Activated T-cell treated with anti-CD3 and anti-CD28 coated beads, Interleukin-2, amount 50 U/mL, for 72 hours (primary cell): ENCODE measurements at regions not wholly inside any gene's neighbourhood (a gene's known extent, or its start where the extent isn't known, plus 50 kb on each side); places are given as distances from the start of the nearest gene placed in this dataset.

Source experiments
- ATAC-seq, 2 donors: fragments of 150-1000 bp; cut with Tn5 transposase; replicated peaks in 1 of 2; 2 replicates each; pipeline ENCODE4 v1.10.0; 2021; ENCODE audit warnings: moderate library complexity in 2 of 2, mild to moderate bottlenecking in 1 of 2
- DNase-seq, 2 donors: peaks; one replicate each; pipeline ENCODE4 v3.0.0; 2021 to 2022; ENCODE audit warnings: mixed read lengths in 1 of 2
- H3K27ac Mint-ChIP-seq: one replicate; pipeline ENCODE4 v1.8.0; 2022; ENCODE audit warnings: mild to moderate bottlenecking, moderate library complexity, mixed read lengths
- H3K27me3 Mint-ChIP-seq: one replicate; pipeline ENCODE4 v1.8.0; 2022; ENCODE audit warnings: low read depth, mixed read lengths
- H3K36me3 Mint-ChIP-seq, 2 donors: one replicate each; pipeline ENCODE4 v1.8.0; 2022; ENCODE audit warnings: mixed read lengths in 2 of 2, mild to moderate bottlenecking in 1 of 2; ENCODE audit not compliant: insufficient read depth in 2 of 2
- H3K4me1 Mint-ChIP-seq: one replicate; pipeline ENCODE4 v1.8.0; 2022; ENCODE audit warnings: low read depth, mixed read lengths
- H3K4me3 Mint-ChIP-seq, 2 donors: one replicate each; pipeline ENCODE4 v1.8.0; 2022; ENCODE audit warnings: mild to moderate bottlenecking in 2 of 2, mixed read lengths in 2 of 2, moderate library complexity in 2 of 2
- H3K9me3 Mint-ChIP-seq, 2 donors: one replicate each; pipeline ENCODE4 v1.8.0; 2022; ENCODE audit warnings: mixed read lengths in 2 of 2

DNA sequence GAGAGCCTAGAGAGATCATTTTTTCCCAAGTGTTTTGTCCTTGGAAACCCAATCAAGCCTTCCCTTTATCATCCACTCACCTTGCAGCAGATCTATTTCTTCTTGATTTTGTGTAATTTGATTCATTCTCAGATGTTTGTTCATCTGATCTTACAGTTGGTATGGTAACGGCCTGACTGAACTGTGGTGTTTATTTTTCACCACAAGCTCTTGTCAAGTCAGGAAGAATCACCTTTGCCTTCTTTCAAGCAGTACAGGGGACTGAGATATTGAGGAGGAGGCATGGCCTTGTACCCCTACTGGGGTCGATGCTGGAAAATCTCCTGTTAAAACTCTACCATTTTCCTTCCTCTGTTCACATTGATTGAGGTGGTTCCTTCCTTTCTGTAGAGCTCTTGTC lies 361.4 kb upstream of the CFAP20DC start:
- DNase-seq, result no peak
- ATAC-seq, result peak in 1 of 2 donors; percentile 51

DNA sequence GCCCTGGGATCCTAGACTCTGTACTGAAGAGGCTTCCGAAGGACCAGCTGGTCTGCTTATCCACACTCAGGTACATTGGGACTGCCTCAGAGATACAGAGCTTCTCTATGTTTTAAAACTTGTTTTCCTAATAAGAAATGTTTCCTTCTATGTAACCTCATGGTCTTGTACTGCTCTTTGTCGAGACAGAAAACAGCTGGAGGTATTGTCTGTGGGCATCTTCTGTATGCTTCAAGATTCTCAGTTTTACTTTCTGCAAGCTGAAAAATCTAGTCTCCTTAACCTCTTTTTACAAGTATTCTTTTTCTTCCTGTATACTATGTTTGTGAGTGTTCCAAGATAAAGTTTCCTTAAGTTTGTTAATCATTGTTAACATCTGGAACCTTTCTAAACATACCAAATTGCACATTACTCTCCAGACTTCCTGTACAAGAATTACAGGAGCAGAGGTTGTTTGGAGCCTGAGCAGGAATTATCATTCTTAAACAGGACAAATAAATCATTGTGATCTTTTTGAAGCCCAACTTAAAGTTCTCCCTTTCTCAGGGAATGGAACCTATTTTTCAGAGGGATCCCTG lies 358.3 kb upstream of the CFAP20DC start:
- Mint-ChIP-seq H3K27ac (peak overlapping the region; percentile 21), H3K4me3 (no peak overlapping the region), H3K4me1 (peaks cover 23% of the 10 kb centered on the region), H3K36me3 (no peaks in the 10 kb centered on the region), H3K27me3 (no peaks in the 10 kb centered on the region), H3K9me3 (peaks cover 0 to 2% of the 10 kb centered on the region in 2 donors)
- ATAC-seq (no peak), DNase-seq (no peak)

More for the DNA sequence above, 361.4 kb upstream of the CFAP20DC start:
- Mint-ChIP-seq H3K36me3 (peaks cover 0 to 3% of the 10 kb centered on the region in 2 donors), H3K9me3 (peaks cover 2% of the 10 kb centered on the region in 2 donors), H3K4me1 (peaks cover 23% of the 10 kb centered on the region), H3K4me3 (no peak overlapping the region), H3K27me3 (peaks cover 8% of the 10 kb centered on the region), H3K27ac (no peak overlapping the region)

DNA sequence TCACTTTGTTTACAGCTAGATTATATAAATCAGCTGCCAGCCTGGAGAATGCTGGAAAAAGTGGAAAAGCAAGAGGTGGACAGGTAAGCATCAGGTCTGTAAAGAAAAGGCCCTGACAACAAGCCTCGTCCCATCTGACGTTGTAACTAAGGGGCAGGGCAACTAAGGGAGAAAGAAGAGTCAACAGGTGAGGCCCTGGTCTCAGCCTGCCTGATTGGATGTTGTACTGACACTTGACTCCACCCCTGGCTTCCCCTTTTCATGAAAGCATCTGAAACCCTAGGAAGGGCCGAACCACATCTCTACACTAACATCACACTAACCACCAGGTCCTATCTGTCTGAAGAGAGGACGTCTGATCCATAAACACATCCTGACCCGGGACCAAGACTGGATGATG lies 357.6 kb upstream of the CFAP20DC start:
- Mint-ChIP-seq H3K27me3 (no peaks in the 10 kb centered on the region), H3K4me3 (peak overlapping the region; percentile 12 to 24), H3K4me1 (peaks cover 23% of the 10 kb centered on the region), H3K27ac (peak overlapping the region; percentile 33), H3K9me3 (peaks cover 0 to 2% of the 10 kb centered on the region in 2 donors), H3K36me3 (no peaks in the 10 kb centered on the region)
- DNase-seq (no peak), ATAC-seq (no peak)

DNA sequence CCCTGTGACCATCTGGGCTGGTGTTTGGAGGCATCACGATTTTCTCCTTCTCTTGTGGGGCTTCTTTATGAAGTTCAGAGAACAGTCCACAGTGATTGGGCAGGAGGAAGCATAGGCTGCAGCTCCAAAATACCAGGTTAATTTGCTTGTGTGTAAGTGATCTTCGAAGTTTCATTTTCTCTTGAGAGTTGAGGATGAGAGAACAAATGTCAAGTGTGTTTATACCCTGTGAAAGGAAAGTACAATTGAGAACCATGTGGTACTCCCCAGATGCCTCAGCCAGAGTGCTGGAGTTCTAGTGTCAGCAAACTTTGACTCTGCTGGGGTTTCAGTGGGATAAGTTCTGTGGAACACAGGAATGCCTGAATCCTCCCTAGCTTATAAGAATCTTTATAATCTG lies 357.1 kb upstream of the CFAP20DC start:
- no peaks in the 10 kb centered on the region for H3K27me3 Mint-ChIP-seq
- DNase-seq (no peak), ATAC-seq (peak; percentile 40 to 56)
- H3K4me3 Mint-ChIP-seq, result peak overlapping the region; percentile 12 to 24
- H3K27ac Mint-ChIP-seq, result no peak overlapping the region
- no peaks in the 10 kb centered on the region for H3K36me3 Mint-ChIP-seq
- peaks cover 0 to 2% of the 10 kb centered on the region in 2 donors for H3K9me3 Mint-ChIP-seq
- H3K4me1 Mint-ChIP-seq, result peaks cover 23% of the 10 kb centered on the region

DNA sequence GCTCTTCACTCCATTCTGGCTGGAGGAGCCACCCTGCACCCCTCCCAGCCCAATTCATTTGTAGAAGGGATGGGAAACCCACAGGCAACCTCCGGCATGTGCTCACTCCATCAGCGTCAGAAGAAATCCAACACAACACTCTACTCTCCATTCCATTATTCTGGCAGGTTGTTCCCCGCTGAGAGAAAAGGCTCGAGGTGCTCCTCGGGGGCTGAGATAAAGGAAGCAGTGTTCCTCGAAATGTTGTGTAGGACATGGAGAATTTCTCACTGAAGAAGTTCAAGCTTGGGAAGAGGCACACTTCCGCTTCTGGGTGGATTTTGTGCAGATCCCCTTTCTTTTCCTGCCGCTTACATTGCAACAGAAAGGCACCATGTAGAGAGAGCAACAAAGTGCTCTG lies 355.0 kb upstream of the CFAP20DC start:
- Mint-ChIP-seq H3K27ac (no peak overlapping the region), H3K4me3 (no peak overlapping the region), H3K9me3 (no peaks in the 10 kb centered on the region), H3K36me3 (peaks cover 0 to 2% of the 10 kb centered on the region in 2 donors), H3K4me1 (peaks cover 23% of the 10 kb centered on the region), H3K27me3 (no peaks in the 10 kb centered on the region)
- ATAC-seq (no peak), DNase-seq (no peak)

DNA sequence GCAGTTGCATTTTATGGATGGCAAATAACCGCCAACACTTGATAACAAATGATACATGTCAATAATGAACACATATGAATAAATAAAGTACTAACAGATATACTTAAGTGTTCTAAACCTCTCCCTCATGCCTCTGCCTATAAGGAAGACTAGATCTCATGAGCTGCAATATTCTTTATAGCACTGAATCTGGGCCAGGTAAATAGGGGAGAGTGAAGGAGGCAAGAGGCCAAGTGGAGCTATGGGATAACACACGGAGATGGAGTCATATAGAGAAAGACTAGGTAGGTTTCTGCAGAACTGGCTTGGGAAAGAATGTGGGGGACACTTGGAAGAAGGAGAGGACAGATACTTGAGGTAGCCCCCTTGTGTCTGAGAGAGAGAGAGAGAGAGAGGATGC lies 354.2 kb upstream of the CFAP20DC start:
- Mint-ChIP-seq H3K27me3 (no peaks in the 10 kb centered on the region), H3K4me3 (no peak overlapping the region), H3K36me3 (peaks cover 0 to 2% of the 10 kb centered on the region in 2 donors), H3K4me1 (peaks cover 23% of the 10 kb centered on the region), H3K27ac (no peak overlapping the region), H3K9me3 (no peaks in the 10 kb centered on the region)
- no peak for DNase-seq
- ATAC-seq, result no peak

DNA sequence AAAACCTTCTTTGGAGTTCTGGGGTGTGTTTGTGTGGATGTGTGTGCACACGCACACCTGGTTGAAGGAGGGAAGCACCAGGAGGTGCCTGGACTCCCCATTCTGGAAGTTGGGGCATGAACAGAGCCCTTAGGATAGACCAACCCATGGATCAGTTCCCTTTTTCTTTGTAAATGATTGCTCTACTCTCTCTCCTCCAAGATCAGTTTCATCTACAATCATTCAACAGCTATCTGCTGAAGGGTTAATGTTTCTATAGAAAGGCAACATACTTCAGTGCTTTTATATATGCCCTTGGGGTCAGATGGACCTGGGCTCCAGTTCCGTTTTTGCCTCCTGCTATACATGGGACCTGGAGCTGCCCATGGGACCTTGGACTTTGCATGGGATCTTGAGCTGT lies 352.1 kb upstream of the CFAP20DC start:
- Mint-ChIP-seq H3K4me1 (peaks cover 5% of the 10 kb centered on the region), H3K36me3 (peaks cover 0 to 5% of the 10 kb centered on the region in 2 donors), H3K27me3 (no peaks in the 10 kb centered on the region), H3K9me3 (no peaks in the 10 kb centered on the region), H3K27ac (no peak overlapping the region), H3K4me3 (no peak overlapping the region)
- DNase-seq, result no peak
- no peak for ATAC-seq

DNA sequence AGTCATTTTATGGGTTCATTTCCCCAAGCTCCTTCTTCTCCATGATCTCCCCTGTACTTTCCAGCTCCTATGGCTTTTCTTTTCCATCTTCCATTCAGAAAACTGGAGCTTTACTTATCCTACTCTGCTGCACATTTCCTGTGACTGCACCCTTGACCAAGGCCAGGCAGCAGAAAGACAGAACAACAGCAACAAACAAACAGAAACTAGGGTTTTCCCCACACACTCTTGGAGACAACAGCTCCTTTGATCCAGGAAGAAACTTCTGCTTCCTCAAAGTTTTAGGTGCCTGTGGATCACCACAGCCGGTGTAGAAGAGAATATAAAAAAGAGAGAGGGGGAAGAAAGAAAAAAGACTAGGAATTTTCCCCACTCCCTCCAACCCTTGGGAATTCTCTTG lies 342.3 kb upstream of the CFAP20DC start:
- no peaks in the 10 kb centered on the region for H3K27me3 Mint-ChIP-seq
- no peak for ATAC-seq
- H3K27ac Mint-ChIP-seq, result no peak overlapping the region
- H3K9me3 Mint-ChIP-seq, result peaks cover 4 to 6% of the 10 kb centered on the region in 2 donors
- peaks cover 40% of the 10 kb centered on the region for H3K4me1 Mint-ChIP-seq
- no peak overlapping the region for H3K4me3 Mint-ChIP-seq
- peaks cover 2 to 6% of the 10 kb centered on the region in 2 donors for H3K36me3 Mint-ChIP-seq
- DNase-seq, result no peak

DNA sequence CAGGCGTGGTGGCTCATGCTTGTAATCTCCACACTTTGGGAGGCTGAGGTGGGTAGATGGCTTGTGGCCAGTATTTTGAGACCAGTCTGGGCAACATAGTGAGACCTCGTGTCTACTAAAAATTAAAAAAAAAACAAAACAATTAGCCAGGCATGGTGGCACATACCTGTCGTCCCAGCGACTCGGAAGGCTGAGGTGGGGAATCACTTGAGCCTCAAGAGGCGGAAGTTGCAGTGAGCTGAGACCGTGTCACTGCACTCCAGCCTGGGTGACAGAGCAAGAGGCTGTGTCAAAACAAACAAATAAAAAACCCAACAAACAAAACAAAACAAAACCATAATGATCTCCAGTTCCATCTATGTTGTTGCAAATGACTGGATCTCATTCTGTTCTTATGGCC lies 341.3 kb upstream of the CFAP20DC start:
- Mint-ChIP-seq H3K4me3 (no peak overlapping the region), H3K27me3 (no peaks in the 10 kb centered on the region), H3K27ac (no peak overlapping the region), H3K9me3 (peaks cover under 1 to 3% of the 10 kb centered on the region in 2 donors), H3K4me1 (peaks cover 49% of the 10 kb centered on the region), H3K36me3 (peaks cover 2% of the 10 kb centered on the region in 2 donors)
- DNase-seq, result no peak
- ATAC-seq, result no peak

DNA sequence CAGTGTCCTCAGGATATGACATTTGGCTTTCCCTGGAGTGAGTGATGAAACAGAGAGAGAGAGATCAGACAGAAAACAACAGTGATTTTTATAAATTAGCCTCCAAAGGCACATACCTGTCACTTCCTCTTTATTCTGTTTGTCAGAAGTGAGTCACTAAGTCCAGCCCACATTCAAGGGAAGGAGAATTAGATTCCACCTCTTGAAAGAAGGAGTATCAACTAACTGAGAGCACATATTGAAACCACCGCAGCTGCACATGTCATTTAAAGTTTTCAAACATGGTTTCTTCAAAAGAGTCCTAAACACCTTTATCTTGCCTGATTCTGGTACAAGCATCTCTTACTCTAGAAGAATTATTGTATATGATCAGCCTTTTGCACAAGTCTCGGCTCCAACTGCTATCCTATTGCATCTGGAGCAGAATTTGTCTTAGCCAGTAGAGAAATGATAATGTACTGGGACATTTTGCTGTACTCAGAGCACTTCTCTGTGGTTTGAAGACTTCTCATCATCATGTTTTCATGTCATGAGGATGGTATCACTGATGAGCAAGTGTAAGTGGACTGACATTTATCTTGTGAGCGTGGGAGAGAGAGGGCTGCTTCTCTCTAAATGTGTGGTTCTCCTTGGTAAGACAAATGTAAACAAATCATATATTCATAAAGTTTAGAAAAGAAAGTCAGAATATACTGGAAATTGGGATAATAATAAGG lies 338.9 kb upstream of the CFAP20DC start:
- peaks cover 2 to 5% of the 10 kb centered on the region in 2 donors for H3K36me3 Mint-ChIP-seq
- peaks cover 74% of the 10 kb centered on the region for H3K4me1 Mint-ChIP-seq

DNA sequence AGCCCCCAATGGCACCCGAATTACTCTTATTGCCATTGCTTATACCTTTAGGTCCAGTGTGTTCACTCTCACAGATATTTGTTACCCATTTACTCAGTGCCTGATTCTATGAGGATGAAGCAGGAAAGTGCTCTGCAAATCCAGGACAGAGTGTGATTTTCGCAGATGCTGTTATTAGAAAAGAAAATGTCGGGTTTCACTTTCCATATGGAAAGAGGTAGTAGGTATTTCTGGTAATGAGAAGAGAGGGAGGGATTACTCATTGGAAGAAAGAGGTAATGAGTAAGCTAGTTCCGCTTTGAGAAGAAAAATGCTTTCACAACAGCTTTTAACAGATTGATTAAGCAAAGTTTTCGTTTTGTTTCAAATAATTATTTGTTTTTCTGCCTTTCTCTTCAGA lies 336.3 kb upstream of the CFAP20DC start:
- Mint-ChIP-seq H3K36me3 (peaks cover 2 to 3% of the 10 kb centered on the region in 2 donors), H3K27me3 (no peaks in the 10 kb centered on the region), H3K27ac (peak overlapping the region; percentile 64), H3K4me1 (peaks cover 89% of the 10 kb centered on the region), H3K4me3 (peak overlapping the region; percentile 11 to 84), H3K9me3 (peaks cover 2% of the 10 kb centered on the region in 2 donors)
- DNase-seq (no peak), ATAC-seq (peak; percentile 21 to 37)

More for the DNA sequence above, 338.9 kb upstream of the CFAP20DC start:
- peaks cover 2% of the 10 kb centered on the region in 2 donors for H3K9me3 Mint-ChIP-seq
- DNase-seq (peak; percentile 31 to 43), ATAC-seq (peak; percentile 91)
- H3K27me3 Mint-ChIP-seq, result no peaks in the 10 kb centered on the region
- H3K27ac Mint-ChIP-seq, result peak overlapping the region; percentile 95
- peak overlapping the region; percentile 79 for H3K4me3 Mint-ChIP-seq

DNA sequence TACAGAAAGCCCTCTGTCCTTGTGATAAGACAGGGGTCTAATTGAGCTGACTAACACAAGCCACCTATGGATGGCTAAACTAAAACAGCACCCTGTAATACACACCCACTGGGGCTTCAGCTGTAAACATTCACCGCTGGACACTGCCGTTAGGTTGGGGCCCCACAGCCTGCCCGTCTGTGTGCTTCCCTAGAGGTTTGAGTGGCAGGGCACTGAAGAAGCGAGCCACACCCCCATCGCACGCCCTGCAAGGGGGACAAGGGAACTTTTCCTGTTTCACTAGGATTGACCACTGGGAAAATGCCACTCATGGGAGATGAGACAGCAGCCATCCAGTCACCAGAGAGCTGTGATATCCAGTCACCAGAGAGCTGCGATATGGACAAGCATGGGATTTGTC lies 335.7 kb upstream of the CFAP20DC start:
- Mint-ChIP-seq H3K4me1 (peaks cover 93% of the 10 kb centered on the region), H3K27me3 (no peaks in the 10 kb centered on the region), H3K4me3 (peak overlapping the region in 1 of 2 donors; percentile 84), H3K27ac (peak overlapping the region; percentile 64), H3K36me3 (peaks cover 2 to 3% of the 10 kb centered on the region in 2 donors), H3K9me3 (peaks cover 2% of the 10 kb centered on the region in 2 donors)
- DNase-seq, result no peak
- ATAC-seq, result no peak

DNA sequence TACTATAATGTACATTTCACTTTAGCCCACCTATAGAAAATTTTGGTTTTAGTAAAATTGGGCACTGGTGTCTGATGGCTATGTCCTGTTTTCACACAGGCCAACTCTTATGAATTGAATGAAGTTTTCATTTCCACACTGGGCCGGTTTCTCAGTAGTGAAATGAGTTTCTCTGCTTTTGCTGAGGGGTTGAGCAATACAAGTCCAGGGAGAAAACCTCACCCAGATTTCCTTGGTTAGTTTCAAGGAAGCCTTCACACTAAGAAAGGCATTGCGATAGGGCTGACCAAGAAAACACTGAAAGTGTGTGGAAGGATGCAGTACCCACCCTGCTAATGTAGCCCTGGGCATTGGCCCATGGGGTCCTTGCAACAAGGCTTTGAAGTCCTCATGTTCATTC lies 331.5 kb upstream of the CFAP20DC start:
- H3K4me3 Mint-ChIP-seq, result no peak overlapping the region
- H3K4me1 Mint-ChIP-seq, result peaks cover 56% of the 10 kb centered on the region
- ATAC-seq (peak; percentile 54 to 58), DNase-seq (peak in 1 of 2 donors; percentile 17)
- no peak overlapping the region for H3K27ac Mint-ChIP-seq
- H3K9me3 Mint-ChIP-seq, result peaks cover 5 to 10% of the 10 kb centered on the region in 2 donors
- peaks cover 7% of the 10 kb centered on the region for H3K27me3 Mint-ChIP-seq
- peaks cover 2 to 3% of the 10 kb centered on the region in 2 donors for H3K36me3 Mint-ChIP-seq
